MV-4-11 (cell line): ENCODE measurements at regions not wholly inside any gene's neighbourhood (a gene's known extent, or its start where the extent isn't known, plus 50 kb on each side); places are given as distances from the start of the nearest gene placed in this dataset.

Experiments used
- DNase-seq: peaks from one replicate; lab custom pipeline; 2025; lab: John Stamatoyannopoulos, UW

GRCh38 chr12:114903083-114903691 is 219.2 kb upstream of the TBX3 start:
- no peak for DNase-seq

GRCh38 chr12:114902665-114903064 is 218.7 kb upstream of the TBX3 start:
- no peak for DNase-seq

- no peak for DNase-seq
Observed at GRCh38 chr12:114901316-114901715, 217.3 kb upstream of the TBX3 start.

GRCh38 chr12:114898159-114898558 is 214.2 kb upstream of the TBX3 start:
- no peak for DNase-seq

- DNase-seq, result peak; percentile 62
Observed at GRCh38 chr12:114895827-114896226, 211.9 kb upstream of the TBX3 start.

GRCh38 chr12:114895081-114895480 is 211.1 kb upstream of the TBX3 start:
- peak; percentile 43 for DNase-seq

- no peak for DNase-seq
Observed at GRCh38 chr12:114894076-114894475, 210.1 kb upstream of the TBX3 start.

- DNase-seq, result no peak
Observed at GRCh38 chr12:114888928-114889584, 205.1 kb upstream of the TBX3 start.

GRCh38 chr12:114888448-114888847 is 204.5 kb upstream of the TBX3 start:
- no peak for DNase-seq

- no peak for DNase-seq
Observed at GRCh38 chr12:114885501-114885900, 201.5 kb upstream of the TBX3 start.

- DNase-seq, result no peak
Observed at GRCh38 chr12:114884575-114884974, 200.6 kb upstream of the TBX3 start.

GRCh38 chr12:114882083-114882482 is 198.1 kb upstream of the TBX3 start:
- DNase-seq, result no peak

- no peak for DNase-seq
Observed at GRCh38 chr12:114879354-114879753, 195.4 kb upstream of the TBX3 start.

GRCh38 chr12:114878781-114879180 is 194.8 kb upstream of the TBX3 start:
- DNase-seq, result no peak

GRCh38 chr12:114876968-114877680 is 193.1 kb upstream of the TBX3 start:
- peak; percentile 10 for DNase-seq

GRCh38 chr12:114875313-114875712 is 191.3 kb upstream of the TBX3 start:
- no peak for DNase-seq

- DNase-seq, result no peak
Observed at GRCh38 chr12:114873656-114874055, 189.7 kb upstream of the TBX3 start.

- no peak for DNase-seq
Observed at GRCh38 chr12:114868995-114869834, 185.2 kb upstream of the TBX3 start.

GRCh38 chr12:114866331-114866730 is 182.4 kb upstream of the TBX3 start:
- DNase-seq, result peak; percentile 33

GRCh38 chr12:114864837-114865551 is 181.0 kb upstream of the TBX3 start:
- DNase-seq, result no peak

- no peak for DNase-seq
Observed at GRCh38 chr12:114863911-114864310, 179.9 kb upstream of the TBX3 start.

- no peak for DNase-seq
Observed at GRCh38 chr12:114860969-114861368, 177.0 kb upstream of the TBX3 start.
